Stimulated activated CD4-positive, alpha-beta T cell treated with anti-CD3 and anti-CD28 coated beads, Interleukin-12 subunit alpha, Interleukin-12 subunit beta, amount 100 ng/mL, for 4 hours (primary cell): ENCODE measurements at regions not wholly inside any gene's neighbourhood (a gene's known extent, or its start where the extent isn't known, plus 50 kb on each side); places are given as distances from the start of the nearest gene placed in this dataset.
"Not testable (repeated sequence)": the region's sequence is repeated elsewhere in the genome, so short reads cannot be mapped to it uniquely, and the experiment has no call there.

Source experiments
- DNase-seq: peaks from one replicate; pipeline ENCODE4 v3.0.0-alpha.2; 2020

DNA sequence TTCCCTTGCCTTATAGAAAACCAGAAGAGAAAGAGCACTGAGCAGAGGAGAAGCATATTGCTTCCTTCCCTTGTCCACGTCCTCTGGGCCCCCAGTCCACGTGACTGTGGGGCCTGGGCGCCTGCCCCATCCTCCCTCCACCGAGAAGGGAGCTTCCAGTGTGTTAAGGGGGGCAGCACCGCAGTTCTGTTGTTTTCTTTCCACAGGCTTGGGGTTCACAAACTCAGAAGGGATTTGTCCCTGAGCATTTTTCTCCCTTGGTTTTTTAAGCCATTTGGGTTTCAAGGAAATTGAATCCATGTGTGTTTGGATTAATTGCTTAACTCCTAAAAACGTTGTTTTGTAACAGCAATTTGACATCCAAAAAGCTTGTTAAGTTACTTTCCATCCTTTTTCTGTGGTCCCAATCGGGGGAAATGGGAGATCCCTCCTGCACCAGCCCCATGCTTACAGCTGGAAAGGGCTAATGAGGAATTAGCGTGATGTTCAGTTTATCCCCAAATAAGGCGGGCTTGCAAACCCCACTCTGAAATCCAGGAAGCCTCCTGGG, 347.5 kb upstream of the TNRC6C start:
- no peak for DNase-seq

DNA sequence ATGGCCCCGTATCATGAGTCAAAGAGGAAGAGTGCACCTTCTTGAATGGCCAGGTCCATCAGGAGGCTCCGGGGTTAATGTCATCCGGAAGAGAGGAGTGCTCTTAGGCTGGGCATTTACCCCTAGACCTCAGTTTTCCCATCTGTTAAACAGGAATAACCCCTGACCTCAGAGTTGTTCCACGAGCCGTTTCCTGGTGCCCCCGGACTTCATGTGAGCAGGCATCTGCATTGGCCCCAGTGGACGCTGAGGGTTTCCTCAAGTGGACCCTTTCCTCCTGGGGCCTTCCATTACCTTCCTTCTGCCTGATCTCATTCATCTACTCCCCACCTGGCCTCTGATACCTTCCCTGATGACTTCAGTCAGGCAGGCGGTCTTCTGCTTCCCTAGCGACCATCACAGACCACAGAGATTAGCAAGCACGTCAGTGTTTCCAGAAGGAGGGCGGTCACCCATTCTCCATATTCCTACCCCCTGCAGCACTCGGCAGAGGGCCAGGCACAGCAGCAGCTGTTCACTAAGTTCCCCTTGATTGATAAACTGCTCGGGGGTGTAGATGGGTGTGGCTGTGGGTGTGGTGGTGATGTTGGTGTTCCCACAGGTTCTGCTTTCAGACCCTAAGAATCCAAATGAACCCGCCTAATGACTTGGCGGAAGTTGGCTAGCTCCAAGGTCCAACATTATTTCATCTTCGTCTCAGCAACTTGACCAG, 346.6 kb upstream of the TNRC6C start:
- DNase-seq: no peak

DNA sequence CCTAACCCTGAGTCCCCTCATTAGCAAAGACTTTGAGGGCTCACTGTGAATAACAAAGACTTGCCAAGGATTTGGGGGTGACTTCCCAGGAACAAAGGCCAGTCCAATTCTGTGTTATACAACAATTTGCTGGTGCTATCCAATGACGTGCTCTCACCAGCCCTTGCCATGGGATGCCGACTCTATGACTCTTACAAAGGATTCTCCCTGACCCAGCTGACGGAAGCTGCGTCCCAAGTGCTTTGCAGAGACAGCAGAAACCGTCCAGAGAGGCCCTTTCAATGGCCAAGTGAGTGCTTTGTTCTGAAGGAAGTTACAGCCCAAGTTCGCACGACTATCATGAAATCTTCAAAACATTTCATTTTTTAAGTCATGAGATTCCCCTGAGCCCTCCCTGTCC, 345.3 kb upstream of the TNRC6C start:
- DNase-seq: no peak

DNA sequence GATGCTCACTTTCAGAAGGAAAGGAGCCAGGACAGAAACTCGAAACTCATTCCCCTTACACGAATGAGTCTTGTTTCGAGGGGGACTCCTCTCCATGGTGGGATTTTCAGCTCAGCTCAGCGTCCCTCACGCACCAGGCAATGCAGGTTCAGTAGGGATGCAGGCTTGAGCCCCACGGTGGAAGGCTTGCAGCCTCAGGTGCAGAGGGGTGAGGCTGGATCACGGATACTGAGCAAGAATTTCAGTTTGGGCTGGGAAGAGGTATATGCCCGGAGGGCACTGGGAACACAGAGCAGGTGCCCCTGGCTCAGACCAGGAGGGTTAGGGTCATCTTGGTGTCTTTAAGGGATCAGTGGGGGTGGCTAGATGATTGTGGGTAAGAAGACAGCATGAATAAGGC, 344.9 kb upstream of the TNRC6C start:
- no peak for DNase-seq

DNA sequence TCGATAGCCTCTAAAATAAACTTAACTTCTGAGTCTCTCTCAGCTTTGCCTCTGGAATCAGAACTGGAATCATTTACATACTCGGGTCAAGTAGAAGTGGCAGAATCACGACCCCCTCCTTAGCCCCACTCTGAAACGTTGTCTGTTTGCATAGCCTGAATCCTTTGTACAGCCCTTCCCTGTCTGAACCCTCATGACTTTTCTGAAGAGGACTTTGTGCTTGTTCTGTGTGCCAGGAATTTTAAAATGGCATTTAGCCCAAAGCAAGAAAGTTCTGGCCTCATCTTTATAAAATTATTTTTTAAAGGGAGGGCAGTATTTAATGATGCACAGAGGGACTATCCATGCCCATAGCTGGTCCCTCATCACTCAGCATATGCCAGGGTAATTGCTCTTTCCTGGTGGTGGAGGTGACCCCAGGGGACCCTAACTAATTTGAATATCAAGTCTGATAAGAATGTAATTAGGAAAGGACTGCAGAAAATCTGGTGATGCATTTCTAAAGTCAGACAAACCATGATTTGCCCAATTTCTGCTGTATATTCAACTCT, 342.7 kb upstream of the TNRC6C start:
- DNase-seq: no peak

DNA sequence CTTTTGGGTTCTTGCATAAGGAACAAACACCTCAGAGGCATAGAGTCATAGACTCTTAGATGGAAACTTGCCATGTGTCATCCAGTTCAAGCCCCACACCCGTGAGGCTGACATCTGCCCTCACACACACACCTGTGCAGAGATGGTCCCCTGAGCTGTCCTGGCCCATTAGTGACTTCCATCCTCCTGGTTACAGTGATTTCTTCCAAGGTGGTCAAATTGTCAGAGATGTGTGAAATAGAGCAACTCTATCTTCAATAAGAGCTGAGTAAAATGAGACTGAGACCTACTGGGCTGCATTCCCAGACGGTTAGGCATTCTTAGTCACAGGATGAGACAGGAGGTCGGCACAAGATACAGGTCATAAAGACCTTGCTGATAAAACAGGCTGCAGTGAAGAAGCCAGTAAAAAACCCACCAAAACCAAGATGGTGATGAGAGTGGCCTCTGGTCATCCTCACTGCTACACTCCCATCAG, 342.2 kb upstream of the TNRC6C start:
- DNase-seq: no peak

DNA sequence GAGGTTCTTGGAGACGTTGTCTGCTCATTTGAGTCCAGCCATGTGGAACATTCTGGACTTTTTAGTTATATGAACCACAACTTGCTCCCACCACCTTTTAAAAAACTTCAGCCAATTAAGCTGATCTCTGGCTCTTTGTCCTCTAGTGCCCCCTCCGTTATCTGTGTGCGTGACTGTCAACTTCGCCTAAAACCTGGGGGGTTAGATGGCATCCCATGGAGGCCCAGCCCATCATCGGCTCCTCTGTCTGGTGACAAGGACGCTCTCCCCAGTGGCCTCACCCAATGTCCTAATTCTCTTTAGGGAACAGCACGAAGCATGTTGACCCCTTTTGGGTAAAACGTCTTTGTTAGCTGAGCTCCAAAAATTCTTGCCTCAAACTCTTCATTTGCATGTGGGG, 341.0 kb upstream of the TNRC6C start:
- DNase-seq: no peak

DNA sequence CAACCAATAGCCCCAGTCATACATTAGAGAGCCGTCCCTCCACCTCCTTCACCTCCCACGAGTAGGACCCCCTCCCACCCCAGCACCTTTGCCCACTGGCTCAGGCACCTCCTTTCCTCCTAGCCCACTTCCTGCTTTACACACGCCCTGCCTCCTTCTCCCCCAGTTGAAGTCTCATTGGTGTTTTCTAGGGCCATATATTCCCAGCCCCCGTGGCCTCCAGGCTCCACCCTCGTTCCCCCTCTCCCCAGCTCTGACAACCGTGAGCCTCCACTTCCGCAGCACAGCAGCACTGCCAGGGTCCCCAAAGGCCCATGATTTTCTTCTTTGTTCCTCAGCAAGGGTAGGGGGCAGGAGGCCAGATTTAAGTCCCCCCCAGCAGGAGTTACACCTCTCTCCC, 340.3 kb upstream of the TNRC6C start:
- DNase-seq: no peak

DNA sequence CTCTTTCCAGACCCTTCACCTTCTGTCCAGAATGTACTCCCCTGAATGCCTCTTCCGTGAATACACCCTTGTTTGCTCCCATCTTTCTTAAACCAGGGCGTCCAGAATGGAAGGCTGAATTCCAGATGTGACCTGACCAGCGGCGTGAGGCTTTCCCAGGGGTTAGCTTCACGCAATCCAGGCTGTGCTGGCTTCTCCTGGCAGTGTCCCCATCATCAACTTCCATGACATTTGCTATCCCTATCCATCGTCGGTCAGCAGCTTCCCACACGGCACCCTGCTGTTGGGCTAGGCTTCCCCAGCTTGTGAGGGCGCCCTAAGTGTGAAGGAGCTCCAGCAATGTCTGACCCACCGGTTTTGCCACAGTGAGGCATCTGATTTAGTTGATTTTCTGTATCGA, 339.8 kb upstream of the TNRC6C start:
- no peak for DNase-seq

DNA sequence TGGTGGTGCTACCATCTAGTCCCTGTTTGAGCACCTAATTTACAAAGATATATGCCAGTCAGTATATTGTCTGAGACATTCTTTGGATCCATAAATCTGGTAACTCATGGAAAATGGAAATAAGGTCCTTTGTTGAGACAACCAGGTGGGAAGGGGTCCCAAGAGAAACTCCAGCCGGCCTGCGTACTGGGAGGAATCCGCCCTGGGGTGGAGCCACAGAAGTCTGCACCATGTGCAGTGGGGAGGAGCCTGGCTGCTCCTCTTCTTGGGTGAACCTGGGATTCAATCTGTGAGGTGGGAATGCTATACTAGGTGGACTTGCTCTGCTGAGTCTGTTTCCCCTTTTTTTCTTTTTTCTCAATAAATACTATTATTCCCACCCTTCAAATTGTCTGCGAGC, 339.2 kb upstream of the TNRC6C start:
- DNase-seq: no peak

DNA sequence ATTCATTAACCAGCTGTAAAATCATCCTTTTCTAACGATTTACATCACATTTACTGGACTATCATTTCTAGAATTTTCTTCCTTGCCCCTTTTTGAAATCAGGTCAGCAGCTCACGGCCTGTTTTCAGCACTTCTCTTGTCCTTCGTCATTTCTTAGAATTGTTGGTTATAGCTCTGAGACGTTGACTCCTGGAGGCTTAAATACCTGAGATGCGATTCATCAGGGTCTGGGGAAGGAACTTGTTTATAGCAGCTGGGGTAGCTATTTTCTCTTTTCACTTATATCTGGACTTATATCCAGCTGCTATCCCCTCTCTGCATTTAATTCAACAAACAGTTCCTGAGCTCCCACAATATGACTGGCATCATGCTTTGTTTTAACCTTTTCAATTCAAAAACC, 338.7 kb upstream of the TNRC6C start:
- DNase-seq: no peak

DNA sequence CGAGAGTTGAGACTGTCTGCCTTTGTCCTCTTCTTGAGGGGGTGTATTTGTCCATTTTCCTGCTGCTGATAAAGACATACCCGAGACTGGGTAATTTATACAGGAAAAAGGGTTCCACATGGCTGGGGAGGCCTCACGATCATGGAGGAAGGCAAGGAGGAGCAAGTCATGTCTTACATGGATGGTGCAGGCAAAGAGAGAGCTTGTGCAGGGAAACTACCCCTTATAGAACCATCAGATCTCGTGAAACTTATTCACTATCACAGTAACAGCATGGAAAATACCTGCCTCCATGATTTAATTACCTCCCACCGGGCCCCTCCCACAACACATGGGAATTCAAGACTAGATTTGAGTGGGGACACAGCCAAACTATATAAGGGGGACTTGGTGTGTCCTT, 338.2 kb upstream of the TNRC6C start:
- no peak for DNase-seq

DNA sequence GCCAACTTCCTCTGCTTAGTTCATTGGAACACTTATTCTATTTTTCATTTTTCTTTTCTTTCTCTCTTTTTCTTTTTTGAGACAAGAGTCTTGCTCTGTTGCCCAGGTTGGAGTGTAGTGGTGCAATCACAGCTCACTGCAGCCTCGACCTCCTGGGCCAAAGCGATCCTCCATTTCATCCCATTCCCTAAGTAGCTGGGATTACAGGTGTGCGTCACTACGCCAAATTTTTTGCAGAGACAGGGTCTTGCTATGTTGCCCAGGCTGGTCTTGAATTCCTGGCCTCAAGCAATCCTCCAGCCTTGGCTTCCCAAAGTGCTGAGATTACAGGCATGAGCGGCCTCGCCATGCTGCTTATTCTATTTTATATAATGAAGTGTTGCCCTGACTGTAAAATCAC, 336.4 kb upstream of the TNRC6C start:
- not testable (repeated sequence) for DNase-seq

DNA sequence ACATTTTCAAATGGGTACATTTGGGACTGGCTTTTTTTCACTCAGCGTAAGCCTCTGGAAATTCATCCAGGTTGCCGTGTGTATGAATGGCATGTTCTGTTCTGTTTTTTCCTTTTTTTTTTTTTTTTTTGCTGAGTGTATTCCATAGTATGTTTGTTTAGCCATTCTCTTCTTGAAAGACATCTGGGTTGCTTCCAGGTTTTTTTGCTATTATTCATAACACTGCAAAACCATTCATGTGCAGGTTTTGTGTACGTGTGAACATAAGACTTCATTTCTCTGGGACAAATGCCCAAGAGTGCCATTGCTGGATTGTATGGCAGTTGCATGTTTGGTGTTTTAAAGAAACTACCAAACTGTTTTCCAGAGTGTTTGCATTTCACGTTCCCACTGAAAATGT, 335.9 kb upstream of the TNRC6C start:
- no peak for DNase-seq

DNA sequence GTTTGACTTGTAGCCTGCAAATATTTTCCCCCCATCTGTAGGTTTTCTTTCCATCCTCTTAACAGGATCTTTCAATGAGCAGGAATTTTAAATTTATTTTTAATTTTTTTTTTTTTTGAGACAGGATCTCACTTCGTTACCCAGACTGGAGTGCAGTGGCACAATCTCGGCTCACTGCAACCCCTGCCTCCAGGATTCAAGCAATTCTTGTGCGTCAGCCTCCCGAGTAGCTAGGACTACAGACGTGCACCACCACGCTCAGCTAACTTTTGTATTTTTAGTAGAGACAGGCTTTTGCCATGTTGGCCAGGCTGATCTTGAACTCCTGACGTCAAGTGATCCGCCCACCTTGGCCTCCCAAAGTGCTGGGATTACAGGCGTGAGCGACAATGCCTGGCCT, 335.2 kb upstream of the TNRC6C start:
- DNase-seq: not testable (repeated sequence)

DNA sequence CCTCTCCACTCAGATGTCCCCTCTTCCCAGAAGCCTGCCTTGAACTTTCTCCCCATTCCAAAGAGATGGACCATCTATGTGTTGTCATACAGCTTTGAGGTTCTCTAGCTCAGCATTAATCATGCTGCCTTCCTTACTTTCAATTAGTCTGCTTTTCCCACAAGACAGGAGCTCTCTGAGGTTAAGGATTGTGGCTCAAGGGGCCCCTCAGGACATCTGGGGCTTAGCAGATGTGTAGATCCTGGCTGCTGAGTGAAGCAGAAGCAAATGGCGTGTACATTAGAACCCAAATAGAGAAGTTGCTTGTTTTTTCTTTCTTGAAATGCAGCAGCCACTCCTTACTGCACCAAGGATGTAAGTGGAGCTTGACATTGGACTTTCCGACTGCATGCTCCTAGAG, 330.5 kb upstream of the TNRC6C start:
- no peak for DNase-seq

DNA sequence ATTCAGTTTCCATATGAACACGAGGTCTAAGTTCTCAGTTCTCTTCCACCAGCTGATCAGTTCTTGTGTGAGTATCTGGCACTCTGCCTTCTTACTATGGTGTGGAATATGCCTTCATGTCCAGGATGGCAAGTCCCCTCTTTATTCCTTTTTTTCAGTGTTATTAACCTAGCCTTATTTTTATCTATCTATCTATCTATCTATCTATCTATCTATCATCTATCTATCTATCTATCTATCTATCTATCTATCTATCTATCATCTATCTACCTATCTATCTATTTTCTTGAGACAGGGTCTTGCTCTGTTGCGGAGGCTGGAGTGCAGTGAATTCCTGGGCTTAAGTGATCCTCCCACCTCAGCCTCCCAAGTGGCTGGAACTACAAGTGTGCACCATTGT, 329.2 kb upstream of the TNRC6C start:
- DNase-seq: not testable (repeated sequence)

DNA sequence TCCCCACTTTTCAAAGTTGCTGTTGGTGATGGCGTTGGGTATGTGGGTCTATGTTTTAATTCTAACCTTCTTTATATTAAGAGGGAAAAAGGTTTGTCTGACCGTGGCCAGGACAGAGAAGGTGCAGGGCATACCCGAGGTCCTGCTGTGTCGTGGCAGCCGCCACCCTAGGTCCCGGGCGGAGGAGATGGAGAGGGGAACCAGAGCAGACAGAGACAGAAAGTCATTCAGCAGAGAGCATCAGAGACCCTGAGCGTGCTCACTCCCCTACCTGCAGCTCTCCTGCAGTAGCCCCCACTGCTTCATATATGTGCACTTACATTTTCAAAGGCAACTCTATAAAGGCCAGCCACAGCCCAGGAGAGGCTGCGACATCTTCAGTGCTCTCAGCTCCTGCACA, 327.2 kb upstream of the TNRC6C start:
- no peak for DNase-seq

DNA sequence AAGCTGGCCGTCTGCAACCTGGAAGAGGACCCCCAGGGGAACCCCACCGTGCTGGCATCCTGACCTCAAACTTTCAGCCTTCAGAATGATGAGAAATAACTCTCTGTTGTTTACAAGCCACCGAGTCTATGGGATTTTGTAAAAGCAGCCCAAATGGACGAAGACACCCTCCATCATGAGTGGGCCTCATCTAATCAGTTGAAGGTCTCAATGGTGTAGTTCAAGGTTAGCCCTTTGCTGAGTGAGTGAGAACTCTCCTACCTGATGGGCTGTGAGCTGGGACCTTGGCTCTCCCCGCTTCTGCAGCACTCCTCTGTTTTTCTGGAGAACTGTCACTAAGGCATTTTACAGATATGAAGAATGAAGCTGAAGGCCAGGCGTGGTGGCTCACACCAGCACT, 325.9 kb upstream of the TNRC6C start:
- no peak for DNase-seq

DNA sequence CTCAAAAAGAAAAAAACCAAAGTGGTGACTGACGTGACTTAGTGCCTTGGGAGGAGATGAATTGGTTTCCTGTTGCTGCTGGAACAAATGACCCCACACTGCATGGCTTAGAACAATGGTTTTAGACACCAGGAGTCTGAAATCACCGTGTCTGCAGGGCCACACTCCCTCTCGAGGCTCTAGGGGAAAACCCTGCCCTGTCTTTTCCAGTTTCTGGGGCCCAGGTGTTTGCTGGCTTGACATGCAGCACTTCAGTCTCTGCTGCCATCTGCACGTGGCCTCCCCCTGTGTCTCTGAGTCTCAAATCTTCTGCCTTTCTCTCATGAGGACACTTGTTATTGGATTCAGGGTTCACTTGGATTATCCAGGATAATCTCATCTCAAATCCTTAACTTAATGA, 323.8 kb upstream of the TNRC6C start:
- DNase-seq: no peak

DNA sequence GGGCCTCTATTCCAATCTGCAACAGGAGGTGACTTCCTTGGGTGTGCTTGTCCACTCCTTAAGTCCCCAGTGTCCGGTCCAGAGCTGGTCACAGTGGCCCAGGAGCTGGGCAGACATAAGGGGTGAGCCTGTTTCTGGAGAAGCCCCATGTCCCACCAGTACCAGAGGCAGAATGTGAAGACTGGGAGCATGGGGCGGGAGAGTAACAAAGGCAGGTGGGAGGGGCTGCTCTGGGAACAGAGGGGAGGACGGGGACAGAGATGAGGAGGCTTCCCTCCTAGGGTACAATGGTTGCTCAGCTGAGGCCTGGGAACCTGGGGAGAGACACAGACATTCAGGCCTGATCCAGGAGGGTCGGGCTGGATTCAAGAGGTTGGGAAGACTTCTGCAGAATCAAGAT, 323.3 kb upstream of the TNRC6C start:
- no peak for DNase-seq

DNA sequence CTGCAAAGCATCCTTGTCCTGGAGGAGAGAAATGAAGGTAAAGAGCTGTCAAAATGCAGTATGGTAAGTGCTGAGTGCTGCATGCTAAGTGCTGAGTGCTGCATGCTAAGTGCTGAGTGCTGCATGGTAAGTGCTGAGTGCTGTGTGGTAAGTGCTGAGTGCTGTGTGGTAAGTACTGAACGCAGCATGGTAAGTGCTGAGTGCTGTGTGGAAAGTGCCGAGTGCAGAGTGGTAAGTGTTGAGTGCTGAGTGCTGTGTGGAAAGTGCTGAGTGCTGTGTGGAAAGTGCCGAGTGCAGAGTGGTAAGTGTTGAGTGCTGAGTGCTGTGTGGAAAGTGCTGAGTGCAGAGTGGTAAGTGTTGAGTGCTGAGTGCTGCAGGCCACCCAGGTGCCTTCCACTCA, 322.7 kb upstream of the TNRC6C start:
- not testable (repeated sequence) for DNase-seq

DNA sequence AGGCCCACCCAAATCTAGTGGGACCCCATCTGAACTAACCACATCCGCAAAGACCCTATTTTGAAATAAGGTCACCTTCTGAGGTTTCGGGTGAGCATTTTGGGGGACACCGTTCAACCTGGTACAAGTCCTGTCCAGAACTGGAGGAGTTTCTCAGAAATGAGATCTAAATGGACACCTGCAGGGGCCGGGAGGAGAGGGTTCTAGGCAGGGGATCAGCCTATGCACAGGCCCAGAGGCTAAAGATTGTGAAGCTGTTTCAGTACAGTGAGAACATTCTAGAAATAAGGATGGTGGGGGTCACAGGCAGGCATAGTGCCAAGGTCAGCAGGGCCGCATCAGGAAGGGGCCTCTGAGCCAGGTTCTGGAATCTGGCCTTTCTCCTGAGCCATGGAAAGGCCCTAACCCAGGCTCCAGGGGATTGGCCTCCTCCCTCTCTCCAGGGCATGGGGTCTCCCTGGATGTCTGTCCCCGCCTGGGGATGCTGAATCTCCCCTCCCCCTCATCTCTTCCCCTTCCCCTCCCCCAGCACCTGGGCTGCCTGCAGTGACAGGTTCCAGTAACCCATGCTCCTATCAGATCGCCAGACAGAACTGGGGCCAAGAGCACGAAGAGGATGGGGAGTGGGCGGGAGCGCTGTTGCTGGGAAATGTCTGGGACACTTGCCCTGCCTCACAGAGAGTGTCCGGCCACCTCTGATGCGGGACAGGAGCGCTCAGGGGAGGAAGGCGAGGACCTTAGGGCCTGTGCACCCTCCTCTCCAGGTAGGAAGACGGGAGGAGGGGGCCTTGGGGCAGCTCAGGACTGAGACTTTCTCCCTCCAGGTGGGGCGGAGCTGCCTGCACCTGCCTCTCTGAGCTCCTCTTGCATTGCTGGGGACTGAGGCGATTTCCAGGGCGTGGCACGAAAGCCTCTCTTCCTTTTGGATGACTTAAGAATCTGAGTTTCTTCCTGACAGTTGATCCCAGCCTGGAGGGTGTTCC, 321.4 kb upstream of the TNRC6C start:
- DNase-seq: no peak
